ENCODE measurements at regions not wholly inside any gene's neighbourhood (a gene's known extent, or its start where the extent isn't known, plus 50 kb on each side); places are given as distances from the start of the nearest gene placed in this dataset.
"Not testable (repeated sequence)": the region's sequence is repeated elsewhere in the genome, so short reads cannot be mapped to it uniquely, and the experiment has no call there.

DNA sequence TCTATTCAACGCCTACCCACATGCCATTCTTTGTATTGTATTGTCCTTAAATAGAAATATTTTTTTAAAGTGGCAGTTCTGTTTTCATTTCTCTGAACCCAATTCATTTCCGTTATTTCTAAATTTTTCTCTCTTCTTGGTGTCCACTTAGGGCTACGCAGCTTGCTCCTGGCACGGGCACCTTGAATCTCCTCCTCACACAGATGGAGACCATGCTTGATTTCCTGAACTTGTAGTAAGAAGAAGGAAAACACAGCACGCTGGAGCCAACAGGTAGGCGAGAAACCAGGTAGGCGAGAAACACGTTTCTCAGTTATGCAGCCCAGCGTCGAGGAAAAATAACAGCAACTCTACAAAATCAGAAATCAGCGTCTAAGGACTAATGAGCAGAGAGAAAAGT is 428.9 kb downstream of the STK39 start:
- Histone ChIP-seq H3K36me3 (ENCODE audit: control insufficient read depth in 4 of 4, insufficient read depth in 4 of 4, low read length in 3 of 4) (no peaks in the 10 kb centered on the region), H3K27ac (ENCODE audit: insufficient read depth in 1 of 2, low read depth in 1 of 2, low read length in 2 of 2, poor library complexity in 1 of 2, severe bottlenecking in 2 of 2) (no peak overlapping the region), H3K9me3 (ENCODE audit: control extremely low read depth in 1 of 5, control insufficient read depth in 4 of 5, insufficient read depth in 2 of 5, low read depth in 1 of 5, low read length in 4 of 5) (no peaks in the 10 kb centered on the region), H3K27me3 (replicated peaks in 2 of 5; ENCODE audit: control insufficient read depth in 4 of 5, insufficient read depth in 5 of 5, low read length in 4 of 5) (peaks cover 0 to 2% (median 0%) of the 10 kb centered on the region in 5 experiments), H3K4me3 (ENCODE audit: control insufficient read depth in 1 of 7, extremely low read depth in 1 of 7, insufficient read depth in 4 of 7, low read depth in 2 of 7, low read length in 6 of 7) (no peak overlapping the region), H3K4me1 (ENCODE audit: control extremely low read depth in 1 of 4, control insufficient read depth in 4 of 4, insufficient read depth in 4 of 4, low read length in 3 of 4) (no peaks in the 10 kb centered on the region)
- no peak for DNase-seq
- 78% methylated on average over 4 of the region's 11 CpGs for WGBS (ENCODE audit: insufficient coverage)
- ChIA-PET CTCF (no interaction called here), POLR2A (no interaction called here)

DNA sequence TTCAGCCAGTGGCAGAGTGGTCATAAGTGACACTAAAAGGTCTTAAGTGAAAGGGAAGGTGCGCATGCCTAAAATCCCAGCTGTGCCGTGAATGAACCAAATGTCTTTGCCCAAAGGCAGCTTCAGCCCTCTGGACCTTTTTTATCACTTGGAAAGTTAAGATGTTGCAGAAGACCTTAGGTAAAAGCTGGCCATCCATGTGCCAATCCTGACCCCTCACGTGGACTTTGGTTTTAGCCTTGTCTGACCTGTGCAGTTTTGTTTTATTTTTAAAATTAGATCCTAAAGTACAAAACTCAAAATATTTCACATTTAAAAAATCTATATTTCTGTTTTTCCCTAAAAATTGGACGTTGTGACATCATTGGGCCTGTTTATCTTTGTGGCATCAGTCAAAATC is 429.5 kb downstream of the STK39 start:
- DNase-seq, result no peak
- H3K9me3 ChIP-seq (ENCODE audit: control extremely low read depth in 1 of 5, control insufficient read depth in 4 of 5, insufficient read depth in 2 of 5, low read depth in 1 of 5, low read length in 4 of 5), result no peaks in the 10 kb centered on the region
- H3K27ac ChIP-seq (ENCODE audit: insufficient read depth in 1 of 2, low read depth in 1 of 2, low read length in 2 of 2, poor library complexity in 1 of 2, severe bottlenecking in 2 of 2), result no peak overlapping the region
- ChIA-PET CTCF (no interaction called here), POLR2A (no interaction called here)
- H3K4me3 ChIP-seq (ENCODE audit: control insufficient read depth in 1 of 7, extremely low read depth in 1 of 7, insufficient read depth in 4 of 7, low read depth in 2 of 7, low read length in 6 of 7), result no peak overlapping the region
- WGBS (ENCODE audit: insufficient coverage), result 88% methylated on average over 3 of the region's 4 CpGs
- no peaks in the 10 kb centered on the region for H3K36me3 ChIP-seq (ENCODE audit: control insufficient read depth in 4 of 4, insufficient read depth in 4 of 4, low read length in 3 of 4)
- peaks cover 0 to 2% (median 0%) of the 10 kb centered on the region in 5 experiments for H3K27me3 ChIP-seq (replicated peaks in 2 of 5; ENCODE audit: control insufficient read depth in 4 of 5, insufficient read depth in 5 of 5, low read length in 4 of 5)
- no peaks in the 10 kb centered on the region for H3K4me1 ChIP-seq (ENCODE audit: control extremely low read depth in 1 of 4, control insufficient read depth in 4 of 4, insufficient read depth in 4 of 4, low read length in 3 of 4)

DNA sequence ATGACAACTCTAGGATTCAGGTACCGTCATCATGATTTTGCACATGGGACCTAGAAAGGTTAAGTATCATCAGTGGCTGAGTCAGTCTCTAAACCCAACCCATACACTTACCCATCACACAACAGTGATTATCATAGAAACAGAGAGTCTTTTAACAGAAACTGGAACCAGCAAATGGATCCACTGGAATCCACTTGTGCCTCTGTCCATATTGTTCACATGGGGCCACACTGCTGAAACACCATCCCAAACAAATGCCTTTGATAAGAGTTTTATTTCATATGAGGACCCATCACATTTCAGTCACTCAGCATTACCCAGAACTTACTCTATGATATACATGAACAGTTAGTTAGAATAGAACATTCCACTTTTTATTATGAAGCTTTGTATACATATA is 430.0 kb downstream of the STK39 start:
- Histone ChIP-seq H3K9me3 (ENCODE audit: control extremely low read depth in 1 of 5, control insufficient read depth in 4 of 5, insufficient read depth in 2 of 5, low read depth in 1 of 5, low read length in 4 of 5) (no peaks in the 10 kb centered on the region), H3K27ac (ENCODE audit: insufficient read depth in 1 of 2, low read depth in 1 of 2, low read length in 2 of 2, poor library complexity in 1 of 2, severe bottlenecking in 2 of 2) (no peak overlapping the region), H3K4me3 (ENCODE audit: control insufficient read depth in 1 of 7, extremely low read depth in 1 of 7, insufficient read depth in 4 of 7, low read depth in 2 of 7, low read length in 6 of 7) (no peak overlapping the region), H3K27me3 (replicated peaks in 2 of 5; ENCODE audit: control insufficient read depth in 4 of 5, insufficient read depth in 5 of 5, low read length in 4 of 5) (peaks cover 0 to 2% (median 0%) of the 10 kb centered on the region in 5 experiments), H3K4me1 (ENCODE audit: control extremely low read depth in 1 of 4, control insufficient read depth in 4 of 4, insufficient read depth in 4 of 4, low read length in 3 of 4) (no peaks in the 10 kb centered on the region), H3K36me3 (ENCODE audit: control insufficient read depth in 4 of 4, insufficient read depth in 4 of 4, low read length in 3 of 4) (no peaks in the 10 kb centered on the region)
- CTCF ChIA-PET, result no interaction called here
- POLR2A ChIA-PET, result no interaction called here
- DNase-seq, result no peak
- WGBS (ENCODE audit: insufficient coverage), result 33% methylated on average over 1 of the region's 1 CpG

DNA sequence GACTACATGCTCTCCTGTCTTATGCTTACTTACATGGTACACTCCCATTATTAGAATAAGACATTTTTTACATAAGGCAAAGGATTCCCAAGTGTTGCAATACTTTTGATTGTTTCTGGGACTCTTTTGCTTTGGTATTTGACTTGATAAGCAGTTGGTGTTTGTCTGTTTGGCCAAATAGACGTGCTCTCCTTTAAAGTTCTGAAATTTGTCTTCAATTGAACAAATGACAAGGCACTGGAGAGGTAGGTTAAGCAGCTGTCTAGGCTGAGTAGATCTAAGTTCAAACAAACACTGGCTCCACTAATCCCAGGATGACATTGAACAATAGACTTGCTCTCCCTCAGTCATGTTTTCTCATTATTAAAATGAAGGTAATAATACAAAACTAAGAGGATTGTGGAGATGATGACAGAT is 430.5 kb downstream of the STK39 start:
- Histone ChIP-seq H3K9me3 (ENCODE audit: control extremely low read depth in 1 of 5, control insufficient read depth in 4 of 5, insufficient read depth in 2 of 5, low read depth in 1 of 5, low read length in 4 of 5) (no peaks in the 10 kb centered on the region), H3K27ac (ENCODE audit: insufficient read depth in 1 of 2, low read depth in 1 of 2, low read length in 2 of 2, poor library complexity in 1 of 2, severe bottlenecking in 2 of 2) (no peak overlapping the region), H3K27me3 (replicated peaks in 2 of 5; ENCODE audit: control insufficient read depth in 4 of 5, insufficient read depth in 5 of 5, low read length in 4 of 5) (peaks cover 0 to 2% (median 0%) of the 10 kb centered on the region in 5 experiments), H3K36me3 (ENCODE audit: control insufficient read depth in 4 of 4, insufficient read depth in 4 of 4, low read length in 3 of 4) (no peaks in the 10 kb centered on the region), H3K4me1 (ENCODE audit: control extremely low read depth in 1 of 4, control insufficient read depth in 4 of 4, insufficient read depth in 4 of 4, low read length in 3 of 4) (no peaks in the 10 kb centered on the region), H3K4me3 (ENCODE audit: control insufficient read depth in 1 of 7, extremely low read depth in 1 of 7, insufficient read depth in 4 of 7, low read depth in 2 of 7, low read length in 6 of 7) (no peak overlapping the region)
- CTCF ChIA-PET, result no interaction called here
- 90% methylated on average over 1 of the region's 1 CpG for WGBS (ENCODE audit: insufficient coverage)
- DNase-seq, result no peak
- POLR2A ChIA-PET, result no interaction called here

DNA sequence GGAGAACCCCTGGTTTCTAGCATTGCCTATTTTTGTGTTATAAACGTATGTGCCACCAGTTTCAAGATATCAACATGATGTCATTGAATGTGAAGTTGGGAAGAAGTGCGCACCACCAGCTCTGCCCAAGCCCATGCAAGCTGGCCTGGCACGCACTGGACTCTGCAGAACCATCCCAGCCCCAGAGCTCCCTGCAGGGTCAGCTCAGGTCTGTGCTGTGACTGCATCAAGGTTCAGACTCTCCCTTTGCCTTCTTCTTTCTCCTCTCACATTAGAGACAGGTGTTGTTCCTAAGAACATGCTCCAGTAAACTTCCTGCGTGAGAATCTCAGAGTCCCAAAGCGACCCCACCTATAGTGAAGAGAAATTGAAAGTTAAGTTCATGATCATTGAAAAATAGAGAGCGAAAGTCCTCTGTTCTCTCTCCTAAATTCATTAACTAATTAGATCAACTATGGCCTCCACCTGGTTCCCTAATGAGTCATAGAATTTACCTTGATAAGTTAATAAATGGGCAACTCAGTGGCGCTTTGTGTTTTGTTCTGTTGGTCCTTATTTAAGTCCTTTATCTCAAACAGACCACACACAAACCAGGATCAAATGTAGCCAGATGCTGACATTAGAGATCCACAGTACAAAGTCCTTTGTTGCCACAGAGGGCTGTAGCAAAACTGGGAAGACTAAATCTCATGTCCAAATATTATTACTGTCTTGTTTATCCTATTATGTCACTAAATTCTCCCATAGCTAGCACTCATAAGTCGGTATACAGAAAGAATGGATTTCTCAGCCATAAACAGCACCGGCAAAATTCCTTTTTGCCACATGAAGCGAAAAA is 432.3 kb downstream of the STK39 start:
- 96% methylated on average over 4 of the region's 10 CpGs for WGBS (ENCODE audit: insufficient coverage)
- peaks cover 0 to 2% (median 0%) of the 10 kb centered on the region in 5 experiments for H3K27me3 ChIP-seq (replicated peaks in 2 of 5; ENCODE audit: control insufficient read depth in 4 of 5, insufficient read depth in 5 of 5, low read length in 4 of 5)
- H3K4me3 ChIP-seq (ENCODE audit: control insufficient read depth in 1 of 7, extremely low read depth in 1 of 7, insufficient read depth in 4 of 7, low read depth in 2 of 7, low read length in 6 of 7), result no peak overlapping the region
- no peaks in the 10 kb centered on the region for H3K4me1 ChIP-seq (ENCODE audit: control extremely low read depth in 1 of 4, control insufficient read depth in 4 of 4, insufficient read depth in 4 of 4, low read length in 3 of 4)
- H3K9me3 ChIP-seq (ENCODE audit: control extremely low read depth in 1 of 5, control insufficient read depth in 4 of 5, insufficient read depth in 2 of 5, low read depth in 1 of 5, low read length in 4 of 5), result peaks cover 0 to 5% (median 0%) of the 10 kb centered on the region in 5 experiments
- CTCF ChIA-PET, result no interaction called here
- DNase-seq, result no peak
- H3K36me3 ChIP-seq (ENCODE audit: control insufficient read depth in 4 of 4, insufficient read depth in 4 of 4, low read length in 3 of 4), result no peaks in the 10 kb centered on the region
- H3K27ac ChIP-seq (ENCODE audit: insufficient read depth in 1 of 2, low read depth in 1 of 2, low read length in 2 of 2, poor library complexity in 1 of 2, severe bottlenecking in 2 of 2), result no peak overlapping the region
- POLR2A ChIA-PET, result no interaction called here

DNA sequence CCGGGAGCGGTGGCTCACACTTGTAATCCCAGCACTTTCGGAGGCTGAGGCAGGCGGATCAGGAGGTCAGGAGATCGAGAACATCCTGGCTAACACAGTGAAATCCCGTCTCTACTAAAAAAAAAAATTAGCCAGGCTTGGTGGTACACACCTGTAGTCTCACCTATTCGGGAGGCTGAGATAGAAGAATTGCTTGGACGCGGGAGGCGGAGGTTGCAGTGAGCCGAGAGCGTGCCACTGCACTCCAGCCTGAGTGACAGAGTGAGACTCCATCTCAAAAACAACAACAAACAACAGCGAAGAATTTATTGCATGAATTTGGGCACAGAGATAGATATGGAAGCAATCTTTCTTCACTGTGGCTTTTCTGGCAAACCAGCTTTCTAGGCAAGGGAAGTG is 432.9 kb downstream of the STK39 start:
- DNase-seq; POLR2A ChIA-PET; CTCF ChIA-PET; H3K4me1 ChIP-seq (ENCODE audit: control extremely low read depth in 1 of 4, control insufficient read depth in 4 of 4, insufficient read depth in 4 of 4, low read length in 3 of 4); H3K36me3 ChIP-seq (ENCODE audit: control insufficient read depth in 4 of 4, insufficient read depth in 4 of 4, low read length in 3 of 4); H3K27me3 ChIP-seq (replicated peaks in 2 of 5; ENCODE audit: control insufficient read depth in 4 of 5, insufficient read depth in 5 of 5, low read length in 4 of 5); H3K27ac ChIP-seq (ENCODE audit: insufficient read depth in 1 of 2, low read depth in 1 of 2, low read length in 2 of 2, poor library complexity in 1 of 2, severe bottlenecking in 2 of 2); H3K4me3 ChIP-seq (ENCODE audit: control insufficient read depth in 1 of 7, extremely low read depth in 1 of 7, insufficient read depth in 4 of 7, low read depth in 2 of 7, low read length in 6 of 7); H3K9me3 ChIP-seq (ENCODE audit: control extremely low read depth in 1 of 5, control insufficient read depth in 4 of 5, insufficient read depth in 2 of 5, low read depth in 1 of 5, low read length in 4 of 5): not testable (repeated sequence)
- WGBS (ENCODE audit: insufficient coverage), result 97% methylated on average over 12 of the region's 13 CpGs

DNA sequence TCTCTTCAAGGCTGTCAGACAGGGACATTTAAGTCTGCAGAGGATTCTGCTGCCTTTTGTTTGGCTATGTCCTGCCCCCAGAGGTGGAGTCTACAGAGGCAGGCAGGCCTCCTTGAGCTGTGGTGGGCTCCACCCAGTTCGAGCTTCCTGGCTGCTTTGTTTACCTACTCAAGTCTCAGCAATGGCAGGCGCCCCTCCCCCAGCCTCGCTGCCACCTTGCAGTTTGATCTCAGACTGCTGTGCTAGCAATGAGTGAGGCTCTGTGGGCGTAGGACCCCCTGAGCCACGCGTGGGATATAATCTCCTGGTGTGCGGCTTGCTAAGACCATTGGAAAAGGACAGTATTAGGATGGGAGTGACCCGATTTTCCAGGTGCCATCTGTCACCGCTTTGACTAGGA is 437.6 kb downstream of the STK39 start:
- DNase-seq; H3K9me3 ChIP-seq (ENCODE audit: control extremely low read depth in 1 of 5, control insufficient read depth in 4 of 5, insufficient read depth in 2 of 5, low read depth in 1 of 5, low read length in 4 of 5); H3K4me3 ChIP-seq (ENCODE audit: control insufficient read depth in 1 of 7, extremely low read depth in 1 of 7, insufficient read depth in 4 of 7, low read depth in 2 of 7, low read length in 6 of 7); H3K4me1 ChIP-seq (ENCODE audit: control extremely low read depth in 1 of 4, control insufficient read depth in 4 of 4, insufficient read depth in 4 of 4, low read length in 3 of 4); H3K36me3 ChIP-seq (ENCODE audit: control insufficient read depth in 4 of 4, insufficient read depth in 4 of 4, low read length in 3 of 4); POLR2A ChIA-PET; CTCF ChIA-PET; H3K27ac ChIP-seq (ENCODE audit: insufficient read depth in 1 of 2, low read depth in 1 of 2, low read length in 2 of 2, poor library complexity in 1 of 2, severe bottlenecking in 2 of 2); H3K27me3 ChIP-seq (replicated peaks in 2 of 5; ENCODE audit: control insufficient read depth in 4 of 5, insufficient read depth in 5 of 5, low read length in 4 of 5): not testable (repeated sequence)
- 91% methylated on average over 6 of the region's 9 CpGs for WGBS (ENCODE audit: insufficient coverage)
